Lung (tissue), 11 donors: ENCODE measurements at regions not wholly inside any gene's neighbourhood (a gene's known extent, or its start where the extent isn't known, plus 50 kb on each side); places are given as distances from the start of the nearest gene placed in this dataset.

Source experiments
- ATAC-seq: fragments of 200-7000 bp; cut with Tn5 transposase; one replicate; pipeline ENCODE4 v1.9.1; 2020; ENCODE audit warnings: moderate number of reproducible peaks; ENCODE audit not compliant: insufficient read depth, low FRiP score
- DNase-seq, 3 donors: peaks; one replicate each; pipeline ENCODE4 v3.0.0-alpha.2; 2013 to 2017
- H3K27ac ChIP-seq, 2 donors: one replicate each; pipeline ENCODE4 v1.5.1; 2013; ENCODE audit warnings: mild to moderate bottlenecking in 2 of 2, moderate library complexity in 2 of 2, control low read depth in 1 of 2, inconsistent platforms in 1 of 2, low read depth in 1 of 2, low read length in 1 of 2
- H3K27me3 ChIP-seq, 3 donors: one replicate each; pipeline ENCODE4 v1.5.1; 2013; ENCODE audit warnings: low read length in 2 of 3; ENCODE audit not compliant: control insufficient read depth in 3 of 3, insufficient read depth in 3 of 3
- H3K36me3 ChIP-seq, 4 donors: one replicate each; pipeline ENCODE4 v1.5.1; 2013; ENCODE audit warnings: low read length in 4 of 4, mild to moderate bottlenecking in 1 of 4, moderate library complexity in 1 of 4; ENCODE audit not compliant: control insufficient read depth in 4 of 4, insufficient read depth in 4 of 4
- H3K4me1 ChIP-seq, 5 donors: one replicate each; pipeline ENCODE4 v1.5.1; 2013; ENCODE audit warnings: low read length in 5 of 5, mild to moderate bottlenecking in 2 of 5, moderate library complexity in 1 of 5; ENCODE audit not compliant: control insufficient read depth in 5 of 5, insufficient read depth in 5 of 5
- H3K4me3 ChIP-seq: one replicate; pipeline ENCODE4 v1.5.1; 2013; ENCODE audit warnings: mild to moderate bottlenecking, control low read depth, moderate library complexity
- H3K9ac ChIP-seq, 2 donors: one replicate each; pipeline ENCODE4 v1.5.1; 2013; ENCODE audit warnings: low read length in 2 of 2, control low read depth in 1 of 2; ENCODE audit not compliant: insufficient read depth in 1 of 2
- H3K9me3 ChIP-seq, 4 donors: one replicate each; pipeline ENCODE4 v1.5.1; 2013; ENCODE audit warnings: low read length in 3 of 4, mild to moderate bottlenecking in 1 of 4, moderate library complexity in 1 of 4; ENCODE audit not compliant: control insufficient read depth in 4 of 4, insufficient read depth in 3 of 4
- CTCF ChIP-seq: IDR thresholded peaks from 2 replicates; pipeline ENCODE4 v1.5.1; 2012; ENCODE audit warnings: mild to moderate bottlenecking; ENCODE audit errors: control extremely low read depth, extremely low read depth
- WGBS, 2 donors: extraction: QIAGEN DNeasy Blood & Tissue Kit; methylation state at CpG; one replicate each; pipeline ENCODE4 v1.1.7; 2013; 5-methylcytosine and 5-hydroxymethylcytosine counted together
- donor health status: control.
- donor health status: control.
- donor health status: Bipolar disorder and iron deficiency.
- donor health status: healthy.
- donor health status: DM: yes; HTN: yes; CAD: no.

- TF ChIP-seq CTCF: no peak
- no peak overlapping the region for H3K27ac ChIP-seq
- H3K4me3 ChIP-seq: no peak overlapping the region
- H3K36me3 ChIP-seq: no peaks in the 10 kb centered on the region
- H3K4me1 ChIP-seq: no peaks in the 10 kb centered on the region
- no peaks in the 10 kb centered on the region for H3K27me3 ChIP-seq
- DNase-seq (no peak), ATAC-seq (no peak)
- 51 to 59% methylated on average over 6 of the region's 6 CpGs for WGBS, 2 donors
- H3K9ac ChIP-seq: no peak overlapping the region
- peaks cover 0 to 2% (median 0%) of the 10 kb centered on the region in 4 donors for H3K9me3 ChIP-seq
Measured at GRCh38 chr10:2575460-2575859, 491.9 kb upstream of the PFKP start.

GRCh38 chr10:2572611-2573010, 494.7 kb upstream of the PFKP start:
- WGBS, 2 donors: 68 to 82% methylated on average over 1 of the region's 1 CpG
- H3K27me3 ChIP-seq: no peaks in the 10 kb centered on the region
- H3K27ac ChIP-seq: no peak overlapping the region
- no peaks in the 10 kb centered on the region for H3K4me1 ChIP-seq
- H3K4me3 ChIP-seq: no peak overlapping the region
- DNase-seq: no peak
- no peak for TF ChIP-seq CTCF
- peaks cover 0 to 1% (median 0%) of the 10 kb centered on the region in 4 donors for H3K9me3 ChIP-seq
- no peak overlapping the region for H3K9ac ChIP-seq
- ATAC-seq: no peak
- no peaks in the 10 kb centered on the region for H3K36me3 ChIP-seq

- H3K4me3 ChIP-seq: no peak overlapping the region
- no peaks in the 10 kb centered on the region for H3K27me3 ChIP-seq
- no peaks in the 10 kb centered on the region for H3K4me1 ChIP-seq
- H3K9me3 ChIP-seq: no peaks in the 10 kb centered on the region
- WGBS, 2 donors: 76 to 84% methylated on average over 1 of the region's 1 CpG
- H3K36me3 ChIP-seq: no peaks in the 10 kb centered on the region
- H3K9ac ChIP-seq: no peak overlapping the region
- ATAC-seq (no peak), DNase-seq (no peak)
- H3K27ac ChIP-seq: no peak overlapping the region
- TF ChIP-seq CTCF: no peak
Measured at GRCh38 chr10:2556883-2557282, 510.5 kb upstream of the PFKP start.

GRCh38 chr10:2548071-2548470, 519.3 kb upstream of the PFKP start:
- no peak for ATAC-seq

More at GRCh38 chr10:2548071-2548470, 519.3 kb upstream of the PFKP start:
- H3K4me1 ChIP-seq: no peaks in the 10 kb centered on the region
- H3K9me3 ChIP-seq: peaks cover 0 to 2% (median 0%) of the 10 kb centered on the region in 4 donors
- no peak overlapping the region for H3K4me3 ChIP-seq
- no peaks in the 10 kb centered on the region for H3K27me3 ChIP-seq
- no peak for TF ChIP-seq CTCF
- no peaks in the 10 kb centered on the region for H3K36me3 ChIP-seq
- H3K9ac ChIP-seq: no peak overlapping the region
- H3K27ac ChIP-seq: no peak overlapping the region
- no peak for DNase-seq
